Lower leg skin (tissue), 3 donors: ENCODE measurements at regions not wholly inside any gene's neighbourhood (a gene's known extent, or its start where the extent isn't known, plus 50 kb on each side); places are given as distances from the start of the nearest gene placed in this dataset.

Experiments
- CTCF ChIP-seq, 3 donors: fragments of 450-650 bp; IDR thresholded peaks; one replicate each; pipeline ENCODE4 v1.5.1; 2016; ENCODE audit warnings: antibody characterized with exemption in 3 of 3, mild to moderate bottlenecking in 3 of 3, moderate library complexity in 2 of 3
- POLR2A ChIP-seq, 2 donors: fragments of 450-650 bp; IDR thresholded peaks; one replicate each; pipeline ENCODE4 v1.6.1; 2016 to 2017; ENCODE audit warnings: antibody characterized with exemption in 2 of 2, mild to moderate bottlenecking in 1 of 2, moderate library complexity in 1 of 2

GRCh38 chr12:91455321-91455720 lies 272.7 kb upstream of the DCN start:
- no peak for TF ChIP-seq CTCF (IDR thresholded peaks at IDR 0.05)
- no peak for TF ChIP-seq POLR2A (IDR thresholded peaks at IDR 0.05)
